SIG-M5 (cell line): ENCODE measurements at regions not wholly inside any gene's neighbourhood (a gene's known extent, or its start where the extent isn't known, plus 50 kb on each side); places are given as distances from the start of the nearest gene placed in this dataset.
"Not testable (repeated sequence)": the region's sequence is repeated elsewhere in the genome, so short reads cannot be mapped to it uniquely, and the experiment has no call there.

ENCODE experiments used
- DNase-seq: peaks from one replicate; lab custom pipeline; 2025; lab: John Stamatoyannopoulos, UW

GRCh38 chr1:221994939-221995338, 253.1 kb upstream of the DUSP10 start:
- no peak for DNase-seq

GRCh38 chr1:221994274-221994698, 252.4 kb upstream of the DUSP10 start:
- DNase-seq = no peak

GRCh38 chr1:221993444-221993948, 251.6 kb upstream of the DUSP10 start:
- DNase-seq = no peak

- DNase-seq = no peak
Measured at GRCh38 chr1:221992427-221992826, 250.5 kb upstream of the DUSP10 start.

- DNase-seq = no peak
Measured at GRCh38 chr1:221991221-221991620, 249.3 kb upstream of the DUSP10 start.

GRCh38 chr1:221989741-221990140, 247.9 kb upstream of the DUSP10 start:
- DNase-seq = no peak

GRCh38 chr1:221988829-221989228, 246.9 kb upstream of the DUSP10 start:
- no peak for DNase-seq

GRCh38 chr1:221987860-221988520, 246.1 kb upstream of the DUSP10 start:
- DNase-seq = no peak

- DNase-seq = no peak
Measured at GRCh38 chr1:221983444-221983843, 241.6 kb upstream of the DUSP10 start.

- no peak for DNase-seq
Measured at GRCh38 chr1:221981461-221981860, 239.6 kb upstream of the DUSP10 start.

GRCh38 chr1:221979444-221980032, 237.6 kb upstream of the DUSP10 start:
- no peak for DNase-seq

- DNase-seq = not testable (repeated sequence)
Measured at GRCh38 chr1:221978631-221979334, 236.9 kb upstream of the DUSP10 start.

- not testable (repeated sequence) for DNase-seq
Measured at GRCh38 chr1:221973787-221974186, 231.9 kb upstream of the DUSP10 start.

- DNase-seq = no peak
Measured at GRCh38 chr1:221972276-221973235, 230.7 kb upstream of the DUSP10 start.

- not testable (repeated sequence) for DNase-seq
Measured at GRCh38 chr1:221971035-221971434, 229.1 kb upstream of the DUSP10 start.

- DNase-seq = not testable (repeated sequence)
Measured at GRCh38 chr1:221969298-221969858, 227.5 kb upstream of the DUSP10 start.

- DNase-seq = not testable (repeated sequence)
Measured at GRCh38 chr1:221967538-221967937, 225.6 kb upstream of the DUSP10 start.

GRCh38 chr1:221966888-221967287, 225.0 kb upstream of the DUSP10 start:
- DNase-seq = not testable (repeated sequence)

- DNase-seq = not testable (repeated sequence)
Measured at GRCh38 chr1:221965891-221966290, 224.0 kb upstream of the DUSP10 start.

- no peak for DNase-seq
Measured at GRCh38 chr1:221965252-221965651, 223.4 kb upstream of the DUSP10 start.

GRCh38 chr1:221963742-221964141, 221.9 kb upstream of the DUSP10 start:
- DNase-seq = no peak
